ENCODE measurements at regions not wholly inside any gene's neighbourhood (a gene's known extent, or its start where the extent isn't known, plus 50 kb on each side); places are given as distances from the start of the nearest gene placed in this dataset.
"Not testable (repeated sequence)": the region's sequence is repeated elsewhere in the genome, so short reads cannot be mapped to it uniquely, and the experiment has no call there.

DNA sequence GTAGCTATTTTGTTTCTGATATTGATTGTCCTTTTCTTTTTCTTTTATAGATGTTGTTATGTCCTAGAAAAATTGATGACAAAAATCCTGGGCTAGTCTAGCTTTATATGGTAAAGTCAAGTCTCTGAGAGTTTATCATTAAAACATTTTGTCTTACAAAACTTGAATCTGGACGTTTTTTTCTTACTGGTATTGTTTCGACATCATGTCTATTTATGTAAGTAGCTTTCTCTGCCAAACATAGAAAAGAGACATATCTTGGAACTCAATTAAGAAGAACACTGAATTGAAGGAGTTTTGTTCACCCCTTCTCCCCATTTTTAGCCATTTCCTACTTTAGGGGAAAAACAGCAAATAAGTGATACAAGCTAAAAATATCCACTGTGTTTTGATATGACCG lies 151.5 kb downstream of the ISOC1 start:
- Histone ChIP-seq H3K36me3 (ENCODE audit: control insufficient read depth, insufficient read depth, low read length) (no peaks in the 10 kb centered on the region), H3K27me3 (replicated peaks; ENCODE audit: control insufficient read depth, insufficient read depth, low read length) (no peaks in the 10 kb centered on the region), H3K4me3 (replicated peaks; ENCODE audit: low read depth, low read length) (no peak overlapping the region)
- TF ChIP-seq, protein P1, sequence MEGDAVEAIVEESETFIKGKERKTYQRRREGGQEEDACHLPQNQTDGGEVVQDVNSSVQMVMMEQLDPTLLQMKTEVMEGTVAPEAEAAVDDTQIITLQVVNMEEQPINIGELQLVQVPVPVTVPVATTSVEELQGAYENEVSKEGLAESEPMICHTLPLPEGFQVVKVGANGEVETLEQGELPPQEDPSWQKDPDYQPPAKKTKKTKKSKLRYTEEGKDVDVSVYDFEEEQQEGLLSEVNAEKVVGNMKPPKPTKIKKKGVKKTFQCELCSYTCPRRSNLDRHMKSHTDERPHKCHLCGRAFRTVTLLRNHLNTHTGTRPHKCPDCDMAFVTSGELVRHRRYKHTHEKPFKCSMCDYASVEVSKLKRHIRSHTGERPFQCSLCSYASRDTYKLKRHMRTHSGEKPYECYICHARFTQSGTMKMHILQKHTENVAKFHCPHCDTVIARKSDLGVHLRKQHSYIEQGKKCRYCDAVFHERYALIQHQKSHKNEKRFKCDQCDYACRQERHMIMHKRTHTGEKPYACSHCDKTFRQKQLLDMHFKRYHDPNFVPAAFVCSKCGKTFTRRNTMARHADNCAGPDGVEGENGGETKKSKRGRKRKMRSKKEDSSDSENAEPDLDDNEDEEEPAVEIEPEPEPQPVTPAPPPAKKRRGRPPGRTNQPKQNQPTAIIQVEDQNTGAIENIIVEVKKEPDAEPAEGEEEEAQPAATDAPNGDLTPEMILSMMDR (IDR thresholded peaks at IDR 0.05; ENCODE audit: insufficient read depth, low read length, poor library complexity, severe bottlenecking), result no peak
- no peak for DNase-seq (ENCODE audit: extremely low read depth, insufficient read length)

DNA sequence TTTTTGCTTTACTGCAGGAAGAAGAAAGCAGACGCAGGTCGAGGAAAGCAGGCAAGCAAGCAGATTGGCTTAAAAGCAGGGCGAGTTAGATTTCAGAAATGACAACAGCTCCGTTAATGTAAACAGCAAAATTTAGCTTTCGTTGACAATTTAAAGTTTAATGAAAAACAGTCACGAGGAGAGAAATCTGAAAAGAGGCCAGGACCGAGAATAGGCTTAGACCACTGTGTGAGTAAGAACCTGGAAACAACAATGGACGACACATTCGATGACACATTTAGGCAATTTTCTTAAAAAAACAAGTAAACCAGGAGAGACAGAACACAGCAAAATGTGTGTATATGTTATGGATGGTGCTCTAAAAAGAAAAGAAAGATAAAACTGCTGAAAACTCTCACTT lies 155.3 kb downstream of the ISOC1 start:
- Histone ChIP-seq H3K4me3 (replicated peaks; ENCODE audit: low read depth, low read length) (no peak overlapping the region), H3K36me3 (ENCODE audit: control insufficient read depth, insufficient read depth, low read length) (no peaks in the 10 kb centered on the region), H3K27me3 (replicated peaks; ENCODE audit: control insufficient read depth, insufficient read depth, low read length) (no peaks in the 10 kb centered on the region)
- DNase-seq (ENCODE audit: extremely low read depth, insufficient read length), result no peak
- TF ChIP-seq, protein P1 (IDR thresholded peaks at IDR 0.05; ENCODE audit: insufficient read depth, low read length, poor library complexity, severe bottlenecking), result no peak

GRCh38 chr5:129271308-129271707 lies 176.8 kb downstream of the ISOC1 start:
- Histone ChIP-seq H3K36me3 (ENCODE audit: control insufficient read depth, insufficient read depth, low read length) (no peaks in the 10 kb centered on the region), H3K4me3 (replicated peaks; ENCODE audit: low read depth, low read length) (no peak overlapping the region), H3K27me3 (replicated peaks; ENCODE audit: control insufficient read depth, insufficient read depth, low read length) (no peaks in the 10 kb centered on the region)
- TF ChIP-seq, protein P1 (IDR thresholded peaks at IDR 0.05; ENCODE audit: insufficient read depth, low read length, poor library complexity, severe bottlenecking), result no peak
- no peak for DNase-seq (ENCODE audit: extremely low read depth, insufficient read length)

GRCh38 chr5:129284010-129284409 lies 176.1 kb upstream of the ADAMTS19 start:
- Histone ChIP-seq H3K4me3 (replicated peaks; ENCODE audit: low read depth, low read length) (no peak overlapping the region), H3K27me3 (replicated peaks; ENCODE audit: control insufficient read depth, insufficient read depth, low read length) (no peaks in the 10 kb centered on the region), H3K36me3 (ENCODE audit: control insufficient read depth, insufficient read depth, low read length) (no peaks in the 10 kb centered on the region)
- TF ChIP-seq, protein P1 (IDR thresholded peaks at IDR 0.05; ENCODE audit: insufficient read depth, low read length, poor library complexity, severe bottlenecking), result no peak
- no peak for DNase-seq (ENCODE audit: extremely low read depth, insufficient read length)

- H3K36me3 ChIP-seq (ENCODE audit: control insufficient read depth, insufficient read depth, low read length); H3K4me3 ChIP-seq (replicated peaks; ENCODE audit: low read depth, low read length); H3K27me3 ChIP-seq (replicated peaks; ENCODE audit: control insufficient read depth, insufficient read depth, low read length); DNase-seq (ENCODE audit: extremely low read depth, insufficient read length): not testable (repeated sequence)
Measured at GRCh38 chr5:129294216-129294615, 165.9 kb upstream of the ADAMTS19 start.

DNA sequence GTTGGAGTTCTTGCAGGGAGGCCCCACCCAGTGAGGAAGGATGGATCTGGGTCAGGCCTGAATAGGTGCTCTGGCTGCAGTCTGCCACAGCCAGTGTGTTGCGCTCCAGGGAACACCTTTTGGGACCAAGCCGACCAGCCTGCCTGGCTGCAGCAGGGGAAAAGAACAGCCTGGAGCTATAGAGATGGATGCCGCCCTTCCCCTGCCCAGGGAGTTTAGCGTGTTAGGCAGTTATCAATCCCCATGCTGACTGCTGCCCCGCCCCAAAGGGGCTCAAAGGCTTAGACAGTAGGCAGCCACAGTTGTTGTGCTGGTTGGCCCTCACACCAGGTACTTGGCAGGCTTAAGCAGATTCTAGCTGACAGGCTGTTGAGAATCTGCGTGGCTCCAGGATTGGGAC lies 153.4 kb upstream of the ADAMTS19 start:
- Histone ChIP-seq H3K36me3 (ENCODE audit: control insufficient read depth, insufficient read depth, low read length) (no peaks in the 10 kb centered on the region), H3K27me3 (replicated peaks; ENCODE audit: control insufficient read depth, insufficient read depth, low read length) (no peaks in the 10 kb centered on the region), H3K4me3 (replicated peaks; ENCODE audit: low read depth, low read length) (no peak overlapping the region)
- no peak for DNase-seq (ENCODE audit: extremely low read depth, insufficient read length)
- TF ChIP-seq, protein P1 (IDR thresholded peaks at IDR 0.05; ENCODE audit: insufficient read depth, low read length, poor library complexity, severe bottlenecking), result no peak

Data from GM06990 (cell line).